GM06990 (cell line): ENCODE measurements at regions not wholly inside any gene's neighbourhood (a gene's known extent, or its start where the extent isn't known, plus 50 kb on each side); places are given as distances from the start of the nearest gene placed in this dataset.
"Not testable (repeated sequence)": the region's sequence is repeated elsewhere in the genome, so short reads cannot be mapped to it uniquely, and the experiment has no call there.

Experiments used
- DNase-seq: peaks from one replicate; pipeline ENCODE4 v3.0.0-alpha.2; 2011; ENCODE audit not compliant: insufficient read length; ENCODE audit errors: extremely low read depth
- H3K27me3 ChIP-seq: replicated peaks from 2 replicates; pipeline ENCODE4 v1.6.0; 2011; ENCODE audit warnings: low read length; ENCODE audit not compliant: control insufficient read depth, insufficient read depth
- H3K36me3 ChIP-seq: 2 replicates; pipeline ENCODE4 v1.5.1; 2011; ENCODE audit warnings: low read length; ENCODE audit not compliant: control insufficient read depth, insufficient read depth
- H3K4me3 ChIP-seq: replicated peaks from 2 replicates; pipeline ENCODE4 v1.5.1; 2011; ENCODE audit warnings: low read depth, mild to moderate bottlenecking, control low read depth, low read length
- CTCF ChIP-seq: IDR thresholded peaks from 2 replicates; pipeline ENCODE4 v1.5.1; 2011; ENCODE audit warnings: low read length, control low read depth, mild to moderate bottlenecking, inconsistent platforms; ENCODE audit not compliant: insufficient read depth, poor library complexity, severe bottlenecking

- no peak overlapping the region for H3K4me3 ChIP-seq
- no peaks in the 10 kb centered on the region for H3K36me3 ChIP-seq
- no peak for DNase-seq
- TF ChIP-seq CTCF = no peak
- H3K27me3 ChIP-seq = no peaks in the 10 kb centered on the region; the same call in 1 of the 2 replicates
Observed at GRCh38 chr22:44646141-44646540, 55.9 kb upstream of the PRR5 start.

GRCh38 chr22:44645531-44645930 is 56.5 kb upstream of the PRR5 start:
- Histone ChIP-seq H3K27me3 (peaks cover under 1% of the 10 kb centered on the region; the same call in 1 of the 2 replicates), H3K4me3 (no peak overlapping the region), H3K36me3 (no peaks in the 10 kb centered on the region)
- no peak for DNase-seq
- no peak for TF ChIP-seq CTCF

- no peak for DNase-seq
- Histone ChIP-seq H3K27me3 (peaks cover 2% of the 10 kb centered on the region; the same call in 1 of the 2 replicates), H3K36me3 (no peaks in the 10 kb centered on the region), H3K4me3 (no peak overlapping the region)
- no peak for TF ChIP-seq CTCF
Observed at GRCh38 chr22:44645083-44645482, 56.9 kb upstream of the PRR5 start.

GRCh38 chr22:44643526-44644101 is 58.4 kb upstream of the PRR5 start:
- H3K36me3 ChIP-seq, H3K27me3 ChIP-seq, H3K4me3 ChIP-seq, DNase-seq: not testable (repeated sequence)

- Histone ChIP-seq H3K27me3 (peaks cover 2% of the 10 kb centered on the region; the same call in 1 of the 2 replicates), H3K4me3 (no peak overlapping the region), H3K36me3 (no peaks in the 10 kb centered on the region)
- DNase-seq = no peak
- no peak for TF ChIP-seq CTCF
Observed at GRCh38 chr22:44642096-44642644, 59.8 kb upstream of the PRR5 start.

GRCh38 chr22:44640618-44641155 is 61.3 kb upstream of the PRR5 start:
- Histone ChIP-seq H3K27me3 (peaks cover 2% of the 10 kb centered on the region; the same call in 1 of the 2 replicates), H3K4me3 (no peak overlapping the region), H3K36me3 (no peaks in the 10 kb centered on the region)
- no peak for TF ChIP-seq CTCF
- no peak for DNase-seq
